ENCODE measurements at regions not wholly inside any gene's neighbourhood (a gene's known extent, or its start where the extent isn't known, plus 50 kb on each side); places are given as distances from the start of the nearest gene placed in this dataset.

DNA sequence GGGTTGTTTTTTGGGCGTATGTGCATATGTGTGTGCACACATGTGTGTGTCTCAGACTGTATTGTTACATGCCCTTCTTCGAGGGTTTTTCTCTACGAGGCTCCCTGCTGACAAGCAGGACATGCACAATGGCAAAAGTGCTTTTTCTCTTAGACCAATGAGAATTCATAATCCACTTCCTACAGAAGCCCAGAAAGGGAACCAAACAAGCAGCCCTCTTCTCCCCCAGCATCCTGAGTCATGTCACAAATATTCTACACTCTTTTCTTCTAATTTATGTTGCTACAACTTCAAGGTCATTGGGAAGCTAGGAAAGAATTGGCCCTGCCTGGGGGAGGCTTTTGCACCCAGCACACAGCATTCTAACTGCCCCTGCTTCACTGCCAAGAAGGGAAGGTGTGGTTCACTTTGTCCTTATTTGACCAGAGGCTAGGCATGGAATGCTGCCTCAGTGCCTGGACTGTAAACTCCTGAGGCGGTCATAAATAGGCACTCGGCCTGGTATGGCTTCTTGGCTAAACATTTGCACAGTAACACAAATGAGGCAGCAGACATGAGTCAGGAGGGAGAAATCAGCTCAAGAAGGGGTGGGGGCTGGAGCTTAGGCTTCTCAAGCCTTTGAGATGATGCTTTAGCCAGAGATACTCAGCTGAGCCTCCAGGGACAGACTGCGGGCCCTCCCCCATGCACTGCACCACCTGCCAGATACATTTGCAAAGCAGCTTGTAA lies 92.7 kb upstream of the KLF7 start:
- TF ChIP-seq EP300 (conservative IDR thresholded peaks at IDR 0.05; ENCODE audit: poor library complexity, severe bottlenecking) (no peak), TAF1 (IDR thresholded peaks at IDR 0.05; ENCODE audit: low read depth) (no peak), SMC3 (conservative IDR thresholded peaks at IDR 0.05; ENCODE audit: poor library complexity) (no peak), CTCF (IDR thresholded peaks at IDR 0.05; ENCODE audit: poor library complexity, severe bottlenecking) (no peak), EZH2 (IDR thresholded peaks at IDR 0.05; ENCODE audit: borderline replicate concordance, insufficient read depth, low read length, poor library complexity, severe bottlenecking) (no peak), RAD21 (conservative IDR thresholded peaks at IDR 0.05) (no peak), MXI1 (conservative IDR thresholded peaks at IDR 0.05; ENCODE audit: poor library complexity, severe bottlenecking) (no peak), POLR2AphosphoS5 (IDR thresholded peaks at IDR 0.05) (no peak)
- TF ChIP-seq, protein P1, sequence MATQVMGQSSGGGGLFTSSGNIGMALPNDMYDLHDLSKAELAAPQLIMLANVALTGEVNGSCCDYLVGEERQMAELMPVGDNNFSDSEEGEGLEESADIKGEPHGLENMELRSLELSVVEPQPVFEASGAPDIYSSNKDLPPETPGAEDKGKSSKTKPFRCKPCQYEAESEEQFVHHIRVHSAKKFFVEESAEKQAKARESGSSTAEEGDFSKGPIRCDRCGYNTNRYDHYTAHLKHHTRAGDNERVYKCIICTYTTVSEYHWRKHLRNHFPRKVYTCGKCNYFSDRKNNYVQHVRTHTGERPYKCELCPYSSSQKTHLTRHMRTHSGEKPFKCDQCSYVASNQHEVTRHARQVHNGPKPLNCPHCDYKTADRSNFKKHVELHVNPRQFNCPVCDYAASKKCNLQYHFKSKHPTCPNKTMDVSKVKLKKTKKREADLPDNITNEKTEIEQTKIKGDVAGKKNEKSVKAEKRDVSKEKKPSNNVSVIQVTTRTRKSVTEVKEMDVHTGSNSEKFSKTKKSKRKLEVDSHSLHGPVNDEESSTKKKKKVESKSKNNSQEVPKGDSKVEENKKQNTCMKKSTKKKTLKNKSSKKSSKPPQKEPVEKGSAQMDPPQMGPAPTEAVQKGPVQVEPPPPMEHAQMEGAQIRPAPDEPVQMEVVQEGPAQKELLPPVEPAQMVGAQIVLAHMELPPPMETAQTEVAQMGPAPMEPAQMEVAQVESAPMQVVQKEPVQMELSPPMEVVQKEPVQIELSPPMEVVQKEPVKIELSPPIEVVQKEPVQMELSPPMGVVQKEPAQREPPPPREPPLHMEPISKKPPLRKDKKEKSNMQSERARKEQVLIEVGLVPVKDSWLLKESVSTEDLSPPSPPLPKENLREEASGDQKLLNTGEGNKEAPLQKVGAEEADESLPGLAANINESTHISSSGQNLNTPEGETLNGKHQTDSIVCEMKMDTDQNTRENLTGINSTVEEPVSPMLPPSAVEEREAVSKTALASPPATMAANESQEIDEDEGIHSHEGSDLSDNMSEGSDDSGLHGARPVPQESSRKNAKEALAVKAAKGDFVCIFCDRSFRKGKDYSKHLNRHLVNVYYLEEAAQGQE (IDR thresholded peaks at IDR 0.05; ENCODE audit: borderline replicate concordance) = no peak
- H3K9me2 ChIP-seq (ENCODE audit: insufficient read depth, low read length) = no peaks in the 10 kb centered on the region
- no peak overlapping the region for H3K4me3 ChIP-seq (ENCODE audit: low read length)
- H3K36me3 ChIP-seq (ENCODE audit: insufficient read depth, low read length) = no peaks in the 10 kb centered on the region
- no peak overlapping the region for H3K27ac ChIP-seq (ENCODE audit: low read length)
- H3F3A ChIP-seq (ENCODE audit: insufficient read depth, low read length, poor library complexity, severe bottlenecking) = no peaks in the 10 kb centered on the region
- H3K9ac ChIP-seq (ENCODE audit: low read length) = no peak overlapping the region
- no peak overlapping the region for H3K4me2 ChIP-seq (ENCODE audit: low read length)
- H2AFZ ChIP-seq (ENCODE audit: low read depth, low read length) = no peak overlapping the region
- no peaks in the 10 kb centered on the region for H3K9me3 ChIP-seq (ENCODE audit: low read length)
- no peaks in the 10 kb centered on the region for H3K79me2 ChIP-seq (replicated peaks; ENCODE audit: insufficient read depth, low read length)
- no peaks in the 10 kb centered on the region for H3K27me3 ChIP-seq (ENCODE audit: insufficient read depth, low read depth, low read length)
- no peaks in the 10 kb centered on the region for H4K20me1 ChIP-seq (ENCODE audit: insufficient read depth)

GRCh38 chr2:207260021-207260420 lies 94.3 kb upstream of the KLF7 start:
- Histone ChIP-seq H3K4me2 (ENCODE audit: low read length) (no peak overlapping the region), H3K9me2 (ENCODE audit: insufficient read depth, low read length) (no peaks in the 10 kb centered on the region), H3K27me3 (ENCODE audit: insufficient read depth, low read depth, low read length) (no peaks in the 10 kb centered on the region), H3K9ac (ENCODE audit: low read length) (no peak overlapping the region), H3K27ac (ENCODE audit: low read length) (no peak overlapping the region), H3K36me3 (ENCODE audit: insufficient read depth, low read length) (no peaks in the 10 kb centered on the region), H3F3A (ENCODE audit: insufficient read depth, low read length, poor library complexity, severe bottlenecking) (no peaks in the 10 kb centered on the region), H4K20me1 (ENCODE audit: insufficient read depth) (no peaks in the 10 kb centered on the region), H3K79me2 (replicated peaks; ENCODE audit: insufficient read depth, low read length) (no peaks in the 10 kb centered on the region), H2AFZ (ENCODE audit: low read depth, low read length) (no peak overlapping the region), H3K9me3 (ENCODE audit: low read length) (no peaks in the 10 kb centered on the region), H3K4me3 (ENCODE audit: low read length) (no peak overlapping the region)
- TF ChIP-seq RAD21 (conservative IDR thresholded peaks at IDR 0.05) (no peak), MXI1 (conservative IDR thresholded peaks at IDR 0.05; ENCODE audit: poor library complexity, severe bottlenecking) (no peak), SMC3 (conservative IDR thresholded peaks at IDR 0.05; ENCODE audit: poor library complexity) (no peak), EP300 (conservative IDR thresholded peaks at IDR 0.05; ENCODE audit: poor library complexity, severe bottlenecking) (no peak), EZH2 (IDR thresholded peaks at IDR 0.05; ENCODE audit: borderline replicate concordance, insufficient read depth, low read length, poor library complexity, severe bottlenecking) (no peak), POLR2AphosphoS5 (IDR thresholded peaks at IDR 0.05) (no peak), CTCF (IDR thresholded peaks at IDR 0.05; ENCODE audit: poor library complexity, severe bottlenecking) (no peak), TAF1 (IDR thresholded peaks at IDR 0.05; ENCODE audit: low read depth) (no peak)
- TF ChIP-seq, protein P1 (IDR thresholded peaks at IDR 0.05; ENCODE audit: borderline replicate concordance) = no peak
